Gastroesophageal sphincter (tissue), 3 donors: ENCODE measurements at regions not wholly inside any gene's neighbourhood (a gene's known extent, or its start where the extent isn't known, plus 50 kb on each side); places are given as distances from the start of the nearest gene placed in this dataset.

Experiments
- CTCF ChIP-seq, 4 experiments: fragments of 200-600 bp in 2 of 4; fragments of 450-650 bp in 2 of 4; sonication (generic) in 1 of 4; IDR thresholded peaks; one replicate each; pipeline ENCODE4 v1.5.1; 2017 to 2019; ENCODE audit warnings: antibody characterized with exemption in 4 of 4, mild to moderate bottlenecking in 2 of 4, moderate library complexity in 2 of 4
- POLR2AphosphoS5 ChIP-seq: sonication (generic); formaldehyde crosslinking; IDR thresholded peaks from one replicate; pipeline ENCODE4 v1.6.1; 2017; ENCODE audit warnings: antibody characterized with exemption

- no peak for TF ChIP-seq POLR2AphosphoS5
- no peak for TF ChIP-seq CTCF (IDR thresholded peaks at IDR 0.05)
These were observed 58.0 kb upstream of the ELK3 start for GRCh38 chr12:96136161-96136560.
